ENCODE measurements at regions not wholly inside any gene's neighbourhood (a gene's known extent, or its start where the extent isn't known, plus 50 kb on each side); places are given as distances from the start of the nearest gene placed in this dataset.

DNA sequence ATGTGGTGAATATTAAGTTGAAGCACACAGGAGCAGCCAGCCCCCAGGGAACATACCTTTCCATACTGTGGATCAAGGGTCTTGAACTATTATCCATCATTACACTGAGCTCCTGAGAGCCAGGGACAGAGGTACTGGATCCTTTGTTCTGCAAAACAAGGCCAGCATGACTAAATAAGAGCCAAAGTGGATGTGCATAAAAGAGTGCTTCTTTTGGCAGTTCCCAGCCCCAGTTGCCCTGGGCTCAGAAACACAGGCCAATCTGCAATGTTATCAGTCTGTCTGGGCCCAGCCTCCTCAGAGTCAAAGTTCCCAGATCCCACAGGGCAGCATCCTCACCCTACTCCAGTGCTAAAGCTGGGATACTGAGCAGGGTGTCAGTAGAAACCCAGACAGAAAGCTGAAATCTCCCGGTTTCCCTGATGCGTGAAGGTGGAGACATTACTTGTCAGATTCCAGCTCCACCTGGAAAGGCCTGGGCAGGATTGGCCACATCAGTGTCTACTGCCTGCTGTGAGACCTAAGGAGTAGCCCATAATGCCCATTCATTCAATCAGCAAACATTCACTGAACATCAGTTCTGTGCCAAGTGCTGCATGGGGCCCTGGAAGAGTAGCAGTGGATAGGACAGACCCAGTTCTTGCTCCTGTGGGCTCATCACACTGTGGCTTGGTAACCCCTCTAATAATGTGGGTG, 342.7 kb downstream of the CXCL12 start:
- DNase-seq: no peak
- Histone ChIP-seq H3K4me3 (no peak overlapping the region), H3K27me3 (replicated peaks in 1 of 7) (no peaks in the 10 kb centered on the region), H3K9me3 (no peaks in the 10 kb centered on the region), H3K4me1 (peaks cover 0 to 4% (median 0%) of the 10 kb centered on the region in 6 donors), H3K36me3 (no peaks in the 10 kb centered on the region), H3K27ac (no peak overlapping the region)
- WGBS, 5 donors: 80 to 100% (median 97%) methylated on average over 1 to 2 of the region's 2 CpGs
- intact Hi-C loops (cut with DNase I; ENCODE audit: low total_unique reads): no loop called here
- TF ChIP-seq CTCF (IDR thresholded peaks at IDR 0.05 in 8 of 11, conservative IDR thresholded peaks at IDR 0.05 in 3 of 11) (no peak), POLR2AphosphoS5 (IDR thresholded peaks at IDR 0.05) (no peak), POLR2A (IDR thresholded peaks at IDR 0.05) (no peak)

- Histone ChIP-seq H3K4me3 (no peak overlapping the region), H3K4me1 (peaks cover 0 to 4% (median 0%) of the 10 kb centered on the region in 6 donors), H3K9me3 (no peaks in the 10 kb centered on the region), H3K27me3 (replicated peaks in 1 of 7) (no peaks in the 10 kb centered on the region), H3K36me3 (no peaks in the 10 kb centered on the region), H3K27ac (no peak overlapping the region)
- no peak for DNase-seq
- TF ChIP-seq POLR2A (IDR thresholded peaks at IDR 0.05) (no peak), CTCF (IDR thresholded peaks at IDR 0.05 in 8 of 11, conservative IDR thresholded peaks at IDR 0.05 in 3 of 11) (no peak), POLR2AphosphoS5 (IDR thresholded peaks at IDR 0.05) (no peak)
- intact Hi-C loops (cut with DNase I; ENCODE audit: low total_unique reads): no loop called here
- 78 to 93% (median 89%) methylated on average over 3 of the region's 3 CpGs for WGBS, 5 donors
Measured at GRCh38 chr10:44039599-44039998, 345.3 kb downstream of the CXCL12 start.

GRCh38 chr10:44036425-44036824, 348.5 kb downstream of the CXCL12 start:
- no peak for DNase-seq
- TF ChIP-seq POLR2AphosphoS5 (IDR thresholded peaks at IDR 0.05): no peak
- no peak for TF ChIP-seq CTCF (IDR thresholded peaks at IDR 0.05 in 8 of 11, conservative IDR thresholded peaks at IDR 0.05 in 3 of 11)
- no peak for TF ChIP-seq POLR2A (IDR thresholded peaks at IDR 0.05)
- WGBS, 5 donors: 68 to 87% (median 86%) methylated on average over 3 of the region's 3 CpGs
- Histone ChIP-seq H3K36me3 (no peaks in the 10 kb centered on the region), H3K9me3 (no peaks in the 10 kb centered on the region), H3K27ac (no peak overlapping the region), H3K4me1 (no peaks in the 10 kb centered on the region), H3K27me3 (replicated peaks in 1 of 7) (no peaks in the 10 kb centered on the region), H3K4me3 (no peak overlapping the region)
- intact Hi-C loops (cut with DNase I; ENCODE audit: low total_unique reads): no loop called here

DNA sequence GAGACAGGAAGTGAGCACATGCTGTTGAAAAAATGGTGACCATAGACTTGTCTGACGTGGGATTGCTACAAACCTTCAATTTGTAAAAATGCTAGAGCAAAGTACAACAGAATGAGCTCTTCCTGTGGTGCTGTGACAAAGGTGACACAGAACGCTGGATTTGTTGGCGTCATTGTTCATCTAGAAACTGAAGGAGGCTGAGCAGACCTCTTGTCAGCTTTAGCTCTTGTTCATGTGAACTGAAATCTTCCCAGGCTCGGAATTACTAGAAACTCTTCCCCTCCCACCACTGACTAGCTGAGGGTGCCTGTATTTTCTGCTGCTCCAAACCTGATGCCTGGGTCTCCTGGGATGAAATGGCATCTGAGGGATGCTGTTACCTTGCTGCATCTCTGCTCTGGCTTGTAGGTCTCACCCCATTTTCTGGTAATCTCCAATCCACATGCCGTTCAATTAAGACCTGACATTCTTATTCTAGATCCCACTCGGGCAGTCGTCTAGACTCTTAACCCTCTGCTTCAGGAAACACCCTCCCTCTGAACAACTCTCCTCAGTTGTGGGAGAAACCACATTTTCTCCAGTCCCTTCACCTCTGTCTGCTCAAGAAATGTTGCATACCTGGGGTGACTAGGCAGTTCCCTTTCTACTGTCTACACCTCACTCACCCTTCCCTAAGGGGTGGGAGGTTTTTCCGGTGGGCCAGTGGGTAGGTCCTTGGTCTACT, 349.3 kb downstream of the CXCL12 start:
- 68 to 74% (median 72%) methylated on average over 8 of the region's 8 CpGs for WGBS, 5 donors
- intact Hi-C loops (cut with DNase I; ENCODE audit: low total_unique reads): no loop called here
- Histone ChIP-seq H3K9me3 (no peaks in the 10 kb centered on the region), H3K36me3 (no peaks in the 10 kb centered on the region), H3K4me1 (peaks cover 0 to 4% (median 0%) of the 10 kb centered on the region in 6 donors), H3K4me3 (no peak overlapping the region), H3K27me3 (replicated peaks in 1 of 7) (no peaks in the 10 kb centered on the region), H3K27ac (no peak overlapping the region)
- no peak for DNase-seq
- TF ChIP-seq POLR2A (IDR thresholded peaks at IDR 0.05) (no peak), CTCF (IDR thresholded peaks at IDR 0.05 in 8 of 11, conservative IDR thresholded peaks at IDR 0.05 in 3 of 11) (no peak), POLR2AphosphoS5 (IDR thresholded peaks at IDR 0.05) (no peak)
